GM19023 (cell line): ENCODE measurements at regions not wholly inside any gene's neighbourhood (a gene's known extent, or its start where the extent isn't known, plus 50 kb on each side); places are given as distances from the start of the nearest gene placed in this dataset.

Experiments
- ATAC-seq: cut with Tn5 transposase; IDR thresholded peaks from one replicate; pipeline ENCODE4 v1.9.1; 2021; ENCODE audit warnings: mild to moderate bottlenecking, moderate library complexity; ENCODE audit not compliant: unreplicated experiment

GRCh38 chr5:175246889-175247520, 197.0 kb downstream of the DRD1 start:
- no peak for ATAC-seq

GRCh38 chr5:175246242-175246888, 197.6 kb downstream of the DRD1 start:
- no peak for ATAC-seq

- ATAC-seq: no peak
Observed at GRCh38 chr5:175243441-175243840, 200.5 kb downstream of the DRD1 start.

GRCh38 chr5:175242207-175242606, 201.8 kb downstream of the DRD1 start:
- no peak for ATAC-seq

- ATAC-seq: no peak
Observed at GRCh38 chr5:175238326-175238725, 205.7 kb downstream of the DRD1 start.

- ATAC-seq: no peak
Observed at GRCh38 chr5:175236176-175236575, 207.8 kb downstream of the DRD1 start.

- ATAC-seq: no peak
Observed at GRCh38 chr5:175235251-175235960, 208.6 kb downstream of the DRD1 start.

- no peak for ATAC-seq
Observed at GRCh38 chr5:175230299-175230698, 213.7 kb downstream of the DRD1 start.

- ATAC-seq: no peak
Observed at GRCh38 chr5:175226506-175226905, 217.5 kb downstream of the DRD1 start.

GRCh38 chr5:175223291-175223690, 220.7 kb downstream of the DRD1 start:
- ATAC-seq: no peak

- ATAC-seq: no peak
Observed at GRCh38 chr5:175222621-175223020, 221.4 kb downstream of the DRD1 start.

- no peak for ATAC-seq
Observed at GRCh38 chr5:175220549-175220948, 223.4 kb downstream of the DRD1 start.

GRCh38 chr5:175219366-175219765, 224.6 kb downstream of the DRD1 start:
- ATAC-seq: no peak

- no peak for ATAC-seq
Observed at GRCh38 chr5:175216991-175217390, 227.0 kb downstream of the DRD1 start.

GRCh38 chr5:175215906-175216305, 228.1 kb downstream of the DRD1 start:
- ATAC-seq: no peak

- no peak for ATAC-seq
Observed at GRCh38 chr5:175214152-175214551, 229.8 kb downstream of the DRD1 start.

GRCh38 chr5:175211956-175212756, 231.8 kb downstream of the DRD1 start:
- no peak for ATAC-seq

- no peak for ATAC-seq
Observed at GRCh38 chr5:175207321-175208040, 236.5 kb downstream of the DRD1 start.

GRCh38 chr5:175206669-175207068, 237.3 kb downstream of the DRD1 start:
- no peak for ATAC-seq

- ATAC-seq: no peak
Observed at GRCh38 chr5:175202463-175203068, 241.4 kb downstream of the DRD1 start.
